HG02981 (cell line): ENCODE measurements at regions not wholly inside any gene's neighbourhood (a gene's known extent, or its start where the extent isn't known, plus 50 kb on each side); places are given as distances from the start of the nearest gene placed in this dataset.

Experiments used
- ATAC-seq: cut with Tn5 transposase; IDR thresholded peaks from one replicate; pipeline ENCODE4 v1.9.1; 2021; ENCODE audit warnings: mild to moderate bottlenecking, moderate library complexity; ENCODE audit not compliant: unreplicated experiment

- ATAC-seq = no peak
These were observed 52.9 kb upstream of the DEFB112 start for GRCh38 chr6:50102676-50103075.

- ATAC-seq = no peak
These were observed 60.9 kb upstream of the DEFB112 start for GRCh38 chr6:50110587-50110986.

DNA sequence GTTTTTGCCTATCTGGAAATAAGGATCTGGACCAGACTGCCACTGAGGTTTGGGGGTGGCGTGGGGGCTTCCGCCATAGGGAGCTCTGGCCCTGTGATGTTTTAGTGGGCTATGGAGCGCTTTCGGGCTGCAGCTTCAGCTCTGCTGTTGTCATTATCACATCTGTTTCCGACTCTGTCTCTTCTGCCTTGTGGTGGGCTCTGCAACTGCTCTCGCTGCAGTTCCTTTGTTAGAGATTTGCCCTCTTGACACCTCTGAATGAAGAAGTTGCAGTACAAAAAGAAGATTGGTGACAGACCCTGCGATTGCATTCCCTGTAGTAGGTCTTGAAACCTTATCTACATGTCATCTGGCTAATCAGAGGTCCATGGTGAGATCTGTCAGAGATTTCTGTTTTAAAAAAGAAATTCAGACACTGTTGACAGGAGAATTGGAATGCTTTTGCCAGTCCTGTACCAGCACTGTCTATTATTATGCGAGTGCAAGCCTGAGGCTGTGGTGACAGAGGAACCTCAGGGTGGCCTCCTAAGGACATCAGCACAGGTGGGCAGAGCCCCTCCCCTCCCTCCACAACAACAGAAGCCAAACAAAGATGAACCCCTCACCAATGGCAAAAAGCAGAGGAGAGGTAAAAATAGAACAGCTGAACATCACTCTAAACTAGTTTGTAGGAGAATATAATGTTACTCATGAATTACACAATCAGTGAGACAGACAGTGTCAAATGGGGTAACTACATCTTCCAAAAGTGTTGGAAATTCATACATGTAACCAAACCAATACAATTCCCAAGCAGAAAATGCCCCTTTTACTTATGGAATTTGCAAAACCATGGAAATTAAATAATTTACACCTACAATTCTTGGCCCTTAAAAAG, 63.5 kb upstream of the DEFB112 start:
- no peak for ATAC-seq

- ATAC-seq = no peak
These were observed 66.7 kb upstream of the DEFB112 start for GRCh38 chr6:50116390-50116789.

- no peak for ATAC-seq
These were observed 67.2 kb upstream of the DEFB112 start for GRCh38 chr6:50116797-50117542.

- no peak for ATAC-seq
These were observed 70.6 kb upstream of the DEFB112 start for GRCh38 chr6:50120300-50120699.

DNA sequence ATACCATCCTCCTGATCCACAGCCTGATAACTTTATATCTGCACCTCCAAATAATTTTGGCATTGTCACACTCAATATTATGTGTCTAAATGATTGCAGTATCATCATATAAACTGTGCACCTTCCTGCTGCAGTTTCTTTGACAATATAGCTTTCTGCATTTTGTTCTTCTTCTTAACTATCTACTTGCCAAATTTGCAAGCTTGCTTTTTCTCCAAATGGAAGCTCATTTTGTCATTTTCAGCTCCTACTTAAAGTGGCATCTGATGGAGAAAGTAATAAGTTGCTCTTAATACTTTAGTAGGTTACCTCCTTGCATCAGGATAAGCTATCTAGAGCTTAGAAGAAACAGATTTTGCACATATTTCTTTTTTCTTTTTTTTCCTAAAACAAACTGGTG, 74.0 kb upstream of the DEFB112 start:
- no peak for ATAC-seq

- no peak for ATAC-seq
These were observed 74.8 kb upstream of the DEFB112 start for GRCh38 chr6:50124572-50124971.

DNA sequence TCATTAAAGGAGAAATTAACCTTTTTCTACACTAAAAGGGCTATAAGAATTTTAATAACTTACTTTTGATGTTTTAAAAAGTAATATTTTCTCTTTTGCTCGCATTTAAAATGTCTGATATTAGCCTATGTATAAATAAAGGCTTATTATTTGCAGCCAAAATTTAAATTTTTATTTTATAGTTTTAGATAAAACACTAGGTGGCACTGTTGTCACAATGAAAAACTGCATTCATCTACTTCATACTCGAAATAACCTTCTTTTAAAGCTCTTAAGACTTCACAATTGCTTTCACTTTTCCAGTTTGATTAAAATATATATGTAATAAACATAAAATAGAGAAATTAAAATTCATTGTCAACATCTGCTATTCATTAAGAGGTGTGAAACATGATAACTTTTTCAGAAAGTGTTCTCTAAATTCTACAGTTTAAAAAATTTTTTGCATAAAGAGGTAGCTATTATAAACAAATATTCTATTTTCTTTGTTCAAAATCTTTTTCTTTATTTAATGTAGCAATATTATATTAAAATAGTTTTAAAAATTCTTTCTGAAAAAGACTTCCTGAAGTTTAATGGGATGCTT, 78.8 kb upstream of the DEFB112 start:
- no peak for ATAC-seq

DNA sequence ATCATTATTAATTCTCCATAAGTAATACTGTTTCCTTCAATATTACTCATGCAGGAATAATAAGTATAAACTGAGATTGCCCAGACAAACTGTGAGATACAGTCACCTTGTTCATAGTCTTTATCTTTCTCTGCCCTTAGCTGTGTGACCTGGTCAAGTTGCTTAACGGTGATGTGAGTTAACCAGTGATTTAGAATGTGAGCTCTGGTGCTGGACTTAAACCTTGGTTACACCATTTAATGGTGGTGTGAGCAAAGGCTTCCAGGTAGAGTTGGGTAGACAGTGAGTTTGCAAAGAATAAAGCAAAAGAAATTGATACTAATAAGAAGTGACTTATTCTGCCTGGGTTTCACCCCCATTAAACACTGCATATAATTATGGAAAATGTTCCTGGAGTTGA, 86.2 kb upstream of the DEFB112 start:
- ATAC-seq = no peak

- no peak for ATAC-seq
These were observed 91.4 kb upstream of the DEFB112 start for GRCh38 chr6:50141100-50141499.

DNA sequence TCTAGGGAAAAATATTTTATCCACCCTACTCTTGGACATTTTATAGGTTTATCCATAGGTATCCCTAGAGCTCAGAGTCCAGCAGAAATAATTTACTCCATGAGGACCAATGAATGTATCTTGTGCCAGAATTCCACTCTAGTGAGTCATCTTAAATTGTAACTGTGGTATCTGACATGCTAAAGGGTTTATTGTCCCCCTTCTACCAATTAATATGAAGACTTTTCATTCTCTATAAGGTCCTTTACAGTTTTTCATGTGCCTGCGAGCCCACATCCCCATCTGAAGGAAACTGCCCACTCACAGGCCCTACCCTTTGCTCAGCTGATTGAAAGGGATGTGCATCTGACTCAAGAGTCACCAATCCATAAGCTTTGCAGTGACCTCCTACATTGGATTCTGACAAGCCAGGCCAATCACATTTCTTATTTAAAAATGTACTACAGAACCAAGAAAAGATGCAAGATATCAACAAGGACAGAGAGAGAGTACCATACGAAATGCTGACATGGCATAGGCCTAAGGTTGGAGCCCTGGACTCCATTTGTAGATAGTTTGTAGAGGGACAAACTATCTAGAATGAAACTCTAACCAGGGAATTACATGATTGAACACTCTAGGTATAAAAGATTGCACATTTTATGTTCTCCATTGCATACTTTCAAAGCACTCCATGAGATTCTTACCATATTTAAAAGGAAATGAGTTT, 93.4 kb upstream of the DEFB112 start:
- ATAC-seq = no peak

DNA sequence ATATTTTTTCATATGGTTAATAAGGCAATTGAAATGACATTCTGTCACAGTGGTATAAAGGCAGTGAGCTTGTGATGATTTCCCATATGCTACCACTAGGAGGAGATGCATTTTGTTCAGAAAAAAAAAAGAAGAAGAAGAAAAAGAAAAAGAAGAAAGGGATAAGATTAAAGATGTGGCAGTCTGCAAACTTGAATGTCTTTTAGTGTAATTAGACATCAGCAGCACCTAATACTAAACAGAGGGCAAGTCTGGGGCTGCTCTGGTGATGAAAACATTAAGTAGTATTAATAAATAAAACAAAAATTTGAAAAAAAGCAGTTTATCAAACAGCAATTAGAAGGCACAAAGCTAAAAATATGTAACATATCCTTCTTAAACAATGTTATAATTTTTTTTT, 95.4 kb upstream of the DEFB112 start:
- no peak for ATAC-seq

DNA sequence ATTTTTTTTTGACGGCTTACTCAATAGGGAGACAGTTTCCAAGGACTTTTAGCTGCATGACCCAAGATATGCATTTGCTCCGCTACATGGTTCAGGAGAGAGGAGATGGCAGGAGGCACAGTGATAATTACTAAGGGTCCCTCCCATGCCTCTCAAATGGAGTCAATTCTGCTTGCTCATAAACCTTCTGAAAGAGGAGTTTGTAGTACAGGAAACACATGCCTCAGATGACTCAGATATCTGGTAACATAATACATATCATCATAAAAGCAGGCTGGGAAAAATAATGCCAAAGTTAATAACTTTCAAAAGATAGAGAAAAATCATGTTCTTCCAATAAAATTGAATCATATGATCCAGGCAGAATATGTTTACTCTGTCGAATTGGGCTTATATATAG, 97.6 kb upstream of the DEFB112 start:
- ATAC-seq = no peak

GRCh38 chr6:50180646-50181045, 130.9 kb upstream of the DEFB112 start:
- ATAC-seq = no peak

DNA sequence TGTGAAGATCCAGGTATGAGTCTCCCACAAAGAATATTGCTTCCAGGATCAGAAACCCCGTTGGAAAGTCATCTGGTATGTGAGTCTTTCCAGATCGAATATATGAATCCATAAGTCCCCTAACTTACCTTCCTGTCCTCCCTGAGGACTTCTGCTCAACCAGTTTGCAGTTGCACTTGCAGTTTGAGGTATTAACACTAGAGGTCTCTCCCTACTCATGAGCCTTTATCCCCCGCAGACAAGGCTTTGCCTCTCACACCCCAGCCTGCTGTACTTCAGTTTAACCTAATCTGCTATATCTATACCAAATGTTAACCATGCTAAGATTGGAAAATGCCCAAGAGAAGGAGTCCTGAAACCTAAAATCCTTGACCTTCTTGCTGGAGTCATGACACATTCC, 135.3 kb upstream of the DEFB112 start:
- no peak for ATAC-seq

- no peak for ATAC-seq
These were observed 137.7 kb upstream of the DEFB112 start for GRCh38 chr6:50187351-50187921.

- ATAC-seq = no peak
These were observed 148.5 kb upstream of the DEFB112 start for GRCh38 chr6:50198245-50198644.

- no peak for ATAC-seq
These were observed 153.0 kb upstream of the DEFB112 start for GRCh38 chr6:50202766-50203165.

DNA sequence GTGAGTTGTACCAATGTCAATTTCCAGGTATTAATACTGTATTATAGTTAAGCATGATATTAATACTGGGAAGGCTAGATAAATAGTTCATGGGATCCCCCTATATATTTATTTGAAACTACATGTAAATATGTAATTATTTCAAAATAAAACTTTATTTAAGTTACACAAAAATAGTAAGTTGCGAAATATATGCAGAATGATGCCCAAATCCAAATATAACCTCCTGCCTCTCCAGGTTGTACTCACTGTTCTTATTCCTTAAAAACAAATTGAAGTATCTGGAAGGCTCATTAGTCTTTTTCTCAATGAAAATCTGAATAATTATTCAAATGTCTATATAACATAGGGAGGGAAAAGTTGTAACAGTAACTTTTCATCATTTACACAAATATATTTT, 161.9 kb upstream of the DEFB112 start:
- ATAC-seq = no peak

DNA sequence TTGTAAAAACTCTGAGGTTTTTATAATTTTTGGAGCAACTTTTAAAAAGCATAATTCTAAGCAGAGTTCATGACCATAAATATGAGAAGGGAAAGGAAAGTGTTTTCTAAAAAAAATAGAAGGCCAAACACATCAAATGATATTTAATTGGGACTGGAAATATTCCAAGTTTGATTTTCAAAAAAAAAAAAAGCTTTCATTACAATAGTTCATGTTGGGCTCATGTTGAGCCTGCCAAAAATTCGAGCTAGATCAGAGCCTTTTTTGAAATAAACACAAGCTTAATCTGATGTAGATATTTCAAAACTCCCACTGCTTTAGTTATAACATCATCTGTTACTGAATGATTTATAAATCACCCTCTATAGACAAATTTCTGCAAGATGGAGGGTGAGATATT, 163.4 kb upstream of the DEFB112 start:
- no peak for ATAC-seq
